ENCODE measurements at regions not wholly inside any gene's neighbourhood (a gene's known extent, or its start where the extent isn't known, plus 50 kb on each side); places are given as distances from the start of the nearest gene placed in this dataset.
"Not testable (repeated sequence)": the region's sequence is repeated elsewhere in the genome, so short reads cannot be mapped to it uniquely, and the experiment has no call there.

- DNase-seq = peak; percentile 55
These were observed 57.8 kb downstream of the TRIL start for GRCh38 chr7:28900311-28900710.

- no peak for DNase-seq
These were observed 64.2 kb downstream of the TRIL start for GRCh38 chr7:28893888-28894287.

- not testable (repeated sequence) for DNase-seq
These were observed 66.3 kb downstream of the TRIL start for GRCh38 chr7:28891876-28892234.

GRCh38 chr7:28891192-28891875, 66.8 kb downstream of the TRIL start:
- no peak for DNase-seq

- no peak for DNase-seq
These were observed 68.0 kb downstream of the TRIL start for GRCh38 chr7:28890137-28890536.

- DNase-seq = no peak
These were observed 68.8 kb downstream of the TRIL start for GRCh38 chr7:28889290-28889689.

- no peak for DNase-seq
These were observed 72.4 kb downstream of the TRIL start for GRCh38 chr7:28885771-28886170.

- no peak for DNase-seq
These were observed 75.2 kb downstream of the TRIL start for GRCh38 chr7:28882869-28883470.

- DNase-seq = no peak
These were observed 79.0 kb downstream of the TRIL start for GRCh38 chr7:28879105-28879504.

GRCh38 chr7:28878481-28878880, 79.6 kb downstream of the TRIL start:
- no peak for DNase-seq

Data from femur (tissue), 1 donor.